ENCODE measurements at regions not wholly inside any gene's neighbourhood (a gene's known extent, or its start where the extent isn't known, plus 50 kb on each side); places are given as distances from the start of the nearest gene placed in this dataset.

- FAIRE-seq: no peak
These were observed 2380.9 kb downstream of the PCDH9 start for GRCh38 chr13:64849196-64849595.

GRCh38 chr13:64847767-64848166 lies 2382.4 kb downstream of the PCDH9 start:
- FAIRE-seq: no peak

- FAIRE-seq: no peak
These were observed 2385.0 kb downstream of the PCDH9 start for GRCh38 chr13:64845110-64845509.

GRCh38 chr13:64819081-64819480 lies 2411.1 kb downstream of the PCDH9 start:
- FAIRE-seq: no peak

- FAIRE-seq: no peak
These were observed 2412.4 kb downstream of the PCDH9 start for GRCh38 chr13:64817691-64818090.

GRCh38 chr13:64810750-64811149 lies 2419.4 kb downstream of the PCDH9 start:
- no peak for FAIRE-seq

GRCh38 chr13:64808704-64809103 lies 2421.4 kb downstream of the PCDH9 start:
- FAIRE-seq: no peak

GRCh38 chr13:64801768-64802167 lies 2428.4 kb downstream of the PCDH9 start:
- FAIRE-seq: no peak

- no peak for FAIRE-seq
These were observed 2431.7 kb downstream of the PCDH9 start for GRCh38 chr13:64798422-64798821.

GRCh38 chr13:64793592-64793991 lies 2436.5 kb downstream of the PCDH9 start:
- no peak for FAIRE-seq

GRCh38 chr13:64793131-64793530 lies 2437.0 kb downstream of the PCDH9 start:
- no peak for FAIRE-seq

GRCh38 chr13:64791373-64791772 lies 2438.8 kb downstream of the PCDH9 start:
- no peak for FAIRE-seq

- no peak for FAIRE-seq
These were observed 2447.7 kb downstream of the PCDH9 start for GRCh38 chr13:64782466-64782865.

GRCh38 chr13:64778002-64778401 lies 2452.1 kb downstream of the PCDH9 start:
- FAIRE-seq: no peak

GRCh38 chr13:64774915-64775314 lies 2455.2 kb downstream of the PCDH9 start:
- no peak for FAIRE-seq

- FAIRE-seq: no peak
These were observed 2459.4 kb downstream of the PCDH9 start for GRCh38 chr13:64770743-64771142.

- no peak for FAIRE-seq
These were observed 2463.1 kb downstream of the PCDH9 start for GRCh38 chr13:64767054-64767453.

- FAIRE-seq: no peak
These were observed 2464.5 kb downstream of the PCDH9 start for GRCh38 chr13:64765636-64766035.

GRCh38 chr13:64758521-64759244 lies 2471.5 kb downstream of the PCDH9 start:
- no peak for FAIRE-seq

GRCh38 chr13:64756621-64757020 lies 2473.5 kb downstream of the PCDH9 start:
- no peak for FAIRE-seq

- no peak for FAIRE-seq
These were observed 2474.2 kb downstream of the PCDH9 start for GRCh38 chr13:64755961-64756360.

GRCh38 chr13:64753233-64754000 lies 2476.7 kb downstream of the PCDH9 start:
- FAIRE-seq: no peak

GRCh38 chr13:64749301-64749700 lies 2480.8 kb downstream of the PCDH9 start:
- FAIRE-seq: no peak

- no peak for FAIRE-seq
These were observed 2483.3 kb downstream of the PCDH9 start for GRCh38 chr13:64746845-64747244.

All from colon (tissue), 2 donors.